ENCODE measurements at regions not wholly inside any gene's neighbourhood (a gene's known extent, or its start where the extent isn't known, plus 50 kb on each side); places are given as distances from the start of the nearest gene placed in this dataset.
A peak's percentile ranks its signal among the peaks of the same experiment; 100 is the strongest.
"Not testable (repeated sequence)": the region's sequence is repeated elsewhere in the genome, so short reads cannot be mapped to it uniquely, and the experiment has no call there.

DNA sequence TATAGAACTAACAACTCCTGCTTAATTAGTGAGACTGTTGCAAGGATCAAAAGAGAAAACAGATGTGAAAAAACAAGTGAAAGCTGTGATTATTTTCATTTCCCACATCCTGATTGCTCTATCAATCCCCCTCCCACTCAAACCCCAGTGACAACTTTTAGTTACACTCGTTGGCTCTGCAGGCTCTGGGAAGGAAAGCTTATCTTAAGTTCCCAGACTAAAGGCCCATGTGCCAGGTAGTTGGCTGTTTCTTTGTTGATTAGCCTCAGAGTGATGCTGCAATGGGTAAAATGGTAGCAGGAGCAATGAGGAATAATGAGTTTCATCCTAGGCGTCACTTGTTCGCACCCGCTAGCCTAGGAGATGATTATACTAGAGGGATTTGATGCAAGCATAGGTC lies 133.3 kb upstream of the IFNE start:
- no peaks in the 10 kb centered on the region for H3K27me3 ChIP-seq

DNA sequence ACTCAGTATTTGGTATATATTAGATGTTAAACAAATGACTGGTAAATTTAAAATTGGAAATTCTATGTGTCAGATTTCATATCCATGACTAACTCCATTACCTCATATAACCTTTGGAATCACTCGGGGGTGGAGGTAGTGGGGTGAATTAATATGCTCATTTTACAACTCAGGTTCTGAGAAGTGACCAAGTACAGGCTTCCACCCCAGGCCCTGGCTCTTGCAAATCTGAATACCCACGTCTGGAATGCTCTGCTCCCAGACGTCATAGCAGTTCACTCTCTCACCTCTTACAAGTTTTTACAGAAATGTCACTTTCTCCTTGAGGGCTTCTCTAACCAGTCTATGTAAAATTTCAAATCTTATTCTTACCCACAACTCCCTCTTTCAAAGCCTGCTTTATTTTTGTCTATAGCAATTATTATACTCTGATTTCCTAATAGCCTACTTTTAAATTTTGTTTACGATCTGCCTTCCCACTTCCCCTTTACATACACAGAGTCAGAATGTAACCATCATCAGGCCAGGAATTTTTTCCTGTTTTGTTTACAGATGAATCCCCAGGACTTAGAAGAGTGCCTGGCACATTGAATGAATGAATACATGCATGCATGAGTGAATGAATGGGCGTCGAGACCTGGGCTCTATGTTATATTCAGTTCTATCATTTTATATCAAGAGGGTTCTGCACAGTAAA lies 134.1 kb upstream of the IFNE start:
- no peak overlapping the region for H3K4me3 ChIP-seq
- no peaks in the 10 kb centered on the region for H3K4me1 ChIP-seq (ENCODE audit: low read depth)
- H3K27me3 ChIP-seq = no peaks in the 10 kb centered on the region
- TF ChIP-seq, protein P1, sequence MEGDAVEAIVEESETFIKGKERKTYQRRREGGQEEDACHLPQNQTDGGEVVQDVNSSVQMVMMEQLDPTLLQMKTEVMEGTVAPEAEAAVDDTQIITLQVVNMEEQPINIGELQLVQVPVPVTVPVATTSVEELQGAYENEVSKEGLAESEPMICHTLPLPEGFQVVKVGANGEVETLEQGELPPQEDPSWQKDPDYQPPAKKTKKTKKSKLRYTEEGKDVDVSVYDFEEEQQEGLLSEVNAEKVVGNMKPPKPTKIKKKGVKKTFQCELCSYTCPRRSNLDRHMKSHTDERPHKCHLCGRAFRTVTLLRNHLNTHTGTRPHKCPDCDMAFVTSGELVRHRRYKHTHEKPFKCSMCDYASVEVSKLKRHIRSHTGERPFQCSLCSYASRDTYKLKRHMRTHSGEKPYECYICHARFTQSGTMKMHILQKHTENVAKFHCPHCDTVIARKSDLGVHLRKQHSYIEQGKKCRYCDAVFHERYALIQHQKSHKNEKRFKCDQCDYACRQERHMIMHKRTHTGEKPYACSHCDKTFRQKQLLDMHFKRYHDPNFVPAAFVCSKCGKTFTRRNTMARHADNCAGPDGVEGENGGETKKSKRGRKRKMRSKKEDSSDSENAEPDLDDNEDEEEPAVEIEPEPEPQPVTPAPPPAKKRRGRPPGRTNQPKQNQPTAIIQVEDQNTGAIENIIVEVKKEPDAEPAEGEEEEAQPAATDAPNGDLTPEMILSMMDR (IDR thresholded peaks at IDR 0.05; ENCODE audit: low read depth, low read length) = no peak
- H3K9me3 ChIP-seq (ENCODE audit: low read depth) = no peaks in the 10 kb centered on the region
- DNase-seq (ENCODE audit: low read depth in 1 of 2, low spot score in 1 of 2) = peak in 1 of 2 donors; percentile 89
- no peak overlapping the region for H3K27ac ChIP-seq
- no peaks in the 10 kb centered on the region for H3K36me3 ChIP-seq

More for the DNA sequence above, 133.3 kb upstream of the IFNE start:
- H3K4me3 ChIP-seq = no peak overlapping the region
- H3K4me1 ChIP-seq (ENCODE audit: low read depth) = no peaks in the 10 kb centered on the region
- H3K9me3 ChIP-seq (ENCODE audit: low read depth) = no peaks in the 10 kb centered on the region
- no peaks in the 10 kb centered on the region for H3K36me3 ChIP-seq
- TF ChIP-seq, protein P1 (IDR thresholded peaks at IDR 0.05; ENCODE audit: low read depth, low read length) = no peak
- H3K27ac ChIP-seq = no peak overlapping the region
- no peak for DNase-seq (ENCODE audit: low read depth in 1 of 2, low spot score in 1 of 2)

DNA sequence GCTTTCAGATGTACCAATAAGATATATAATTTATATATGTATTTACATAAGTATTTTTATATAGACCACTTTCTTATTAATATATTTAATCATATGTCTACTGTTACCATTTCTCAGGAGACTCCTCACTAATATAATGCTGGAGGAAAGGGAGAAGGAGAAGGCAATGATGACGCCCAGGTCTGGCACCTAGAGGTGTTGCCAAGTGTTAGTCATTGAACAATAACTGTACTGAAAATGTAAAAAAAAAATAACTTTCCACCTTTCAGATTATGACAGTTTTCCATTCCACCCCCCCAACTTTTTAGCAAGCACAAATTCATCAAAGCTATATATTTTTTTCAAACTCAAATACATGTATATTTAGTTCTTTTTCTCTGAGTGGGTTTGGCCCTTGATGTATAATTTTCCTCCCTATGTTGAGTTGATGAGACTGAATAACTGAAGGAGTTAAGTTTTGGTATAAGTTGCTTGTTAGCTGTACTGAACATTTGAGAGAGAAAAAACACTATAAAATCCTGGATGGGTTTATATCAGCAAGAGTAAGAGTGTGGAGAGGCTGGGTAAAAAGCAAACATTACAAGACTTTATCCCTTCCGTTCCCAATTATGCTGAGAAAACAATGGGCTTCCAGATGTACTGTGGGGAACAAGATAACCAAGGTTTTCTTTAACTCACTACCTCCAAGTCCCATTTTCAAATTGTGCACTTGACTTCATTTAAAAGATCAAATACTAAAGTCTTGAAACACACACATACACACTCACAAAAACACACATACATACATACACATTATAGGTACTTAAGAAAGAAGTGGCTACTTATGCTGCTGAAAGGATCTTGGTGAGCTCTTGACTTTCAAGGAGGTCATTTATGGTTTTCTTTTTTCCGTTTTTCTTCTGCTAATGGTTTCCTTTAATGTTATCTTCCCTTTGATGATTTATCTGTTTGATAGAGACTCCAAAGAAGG lies 142.8 kb upstream of the IFNE start:
- no peaks in the 10 kb centered on the region for H3K9me3 ChIP-seq (ENCODE audit: low read depth)
- H3K4me1 ChIP-seq (ENCODE audit: low read depth) = no peaks in the 10 kb centered on the region
- H3K27me3 ChIP-seq = no peaks in the 10 kb centered on the region
- peak in 1 of 2 donors; percentile 8 for DNase-seq (ENCODE audit: low read depth in 1 of 2, low spot score in 1 of 2)
- no peak overlapping the region for H3K4me3 ChIP-seq
- TF ChIP-seq, protein P1 (IDR thresholded peaks at IDR 0.05; ENCODE audit: low read depth, low read length) = no peak
- no peaks in the 10 kb centered on the region for H3K36me3 ChIP-seq
- no peak overlapping the region for H3K27ac ChIP-seq

DNA sequence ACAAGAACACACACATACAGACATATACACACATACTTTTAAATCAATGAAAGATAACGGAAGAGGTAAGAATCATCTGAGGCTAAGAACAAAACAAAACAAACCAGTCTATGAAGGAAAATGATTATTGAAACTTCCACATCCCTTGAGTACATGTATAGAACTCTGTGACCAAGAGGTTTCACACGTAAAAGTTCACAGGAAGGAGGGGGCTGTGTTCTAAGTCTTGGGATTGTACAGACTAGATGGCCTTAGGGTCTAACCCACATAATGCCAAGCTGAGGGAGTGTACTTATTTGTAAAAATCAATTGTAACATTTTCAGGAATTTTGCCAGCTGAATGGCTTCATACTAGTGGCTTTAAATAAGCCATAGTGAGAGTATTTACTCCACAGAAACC lies 144.4 kb upstream of the IFNE start:
- no peaks in the 10 kb centered on the region for H3K27me3 ChIP-seq
- no peaks in the 10 kb centered on the region for H3K36me3 ChIP-seq
- TF ChIP-seq, protein P1 (IDR thresholded peaks at IDR 0.05; ENCODE audit: low read depth, low read length) = no peak
- H3K4me1 ChIP-seq (ENCODE audit: low read depth) = no peaks in the 10 kb centered on the region
- H3K27ac ChIP-seq = no peak overlapping the region
- H3K9me3 ChIP-seq (ENCODE audit: low read depth) = no peaks in the 10 kb centered on the region
- H3K4me3 ChIP-seq = no peak overlapping the region
- DNase-seq (ENCODE audit: low read depth in 1 of 2, low spot score in 1 of 2) = no peak

DNA sequence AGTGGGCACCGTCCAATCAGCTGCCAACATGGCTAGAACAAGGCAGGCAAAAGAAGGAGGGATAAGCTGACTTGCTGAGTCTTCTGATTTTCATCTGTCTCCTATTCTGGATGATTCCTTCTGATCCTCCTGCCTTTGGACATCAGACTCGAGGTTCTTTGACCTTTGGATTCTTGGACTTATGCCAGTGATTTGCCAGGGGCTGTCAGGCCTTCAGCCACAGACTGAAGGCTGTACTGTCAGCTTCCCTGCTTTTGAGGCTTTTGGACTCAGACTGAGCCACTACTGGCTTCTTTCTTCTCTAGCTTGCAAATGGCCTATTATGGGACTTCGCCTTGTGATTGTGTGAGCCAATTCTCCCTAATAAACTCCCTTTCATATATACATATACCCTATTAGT lies 146.8 kb upstream of the IFNE start:
- not testable (repeated sequence) for H3K27me3 ChIP-seq; H3K36me3 ChIP-seq; DNase-seq (ENCODE audit: low read depth in 1 of 2, low spot score in 1 of 2); H3K27ac ChIP-seq; H3K4me1 ChIP-seq (ENCODE audit: low read depth); H3K4me3 ChIP-seq; H3K9me3 ChIP-seq (ENCODE audit: low read depth)

DNA sequence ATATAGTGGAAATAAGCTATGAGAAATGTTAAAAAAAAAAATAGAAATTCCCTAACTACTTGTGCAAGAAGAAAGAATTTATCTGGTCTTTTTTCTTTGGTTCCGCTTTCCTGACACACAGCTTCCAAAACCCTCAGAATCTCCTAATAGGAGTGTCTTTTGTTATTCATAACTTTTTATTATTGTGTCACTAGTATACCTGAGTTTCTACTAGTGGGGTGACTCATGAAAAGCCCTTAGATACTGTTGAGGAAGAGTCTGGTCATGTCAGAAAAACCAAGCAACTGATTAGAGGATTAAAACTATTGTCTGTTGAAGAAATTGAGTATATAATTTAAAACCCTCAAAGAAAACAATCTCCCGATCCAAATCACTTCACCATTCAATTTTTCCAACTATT lies 152.8 kb upstream of the IFNE start:
- H3K36me3 ChIP-seq = no peaks in the 10 kb centered on the region
- no peaks in the 10 kb centered on the region for H3K9me3 ChIP-seq (ENCODE audit: low read depth)

More for the DNA sequence above, 152.8 kb upstream of the IFNE start:
- Histone ChIP-seq H3K27ac (no peak overlapping the region), H3K4me1 (ENCODE audit: low read depth) (no peaks in the 10 kb centered on the region), H3K4me3 (no peak overlapping the region), H3K27me3 (no peaks in the 10 kb centered on the region)
- TF ChIP-seq, protein P1 (IDR thresholded peaks at IDR 0.05; ENCODE audit: low read depth, low read length) = no peak
- no peak for DNase-seq (ENCODE audit: low read depth in 1 of 2, low spot score in 1 of 2)
